ENCODE measurements at regions not wholly inside any gene's neighbourhood (a gene's known extent, or its start where the extent isn't known, plus 50 kb on each side); places are given as distances from the start of the nearest gene placed in this dataset.
"Not testable (repeated sequence)": the region's sequence is repeated elsewhere in the genome, so short reads cannot be mapped to it uniquely, and the experiment has no call there.

- H3K27ac ChIP-seq, result peak overlapping the region; percentile 57
- peak overlapping the region; percentile 62 to 63 for H3K4me3 ChIP-seq (ENCODE audit: low read depth in 1 of 2, low read length in 1 of 2)
- H3K4me1 ChIP-seq (ENCODE audit: control insufficient read depth in 1 of 2, insufficient read depth in 1 of 2, low read depth in 1 of 2, low read length in 1 of 2); H3K9me3 ChIP-seq; H3K36me3 ChIP-seq; H3K27me3 ChIP-seq: not testable (repeated sequence)
These were observed 74.5 kb upstream of the ERV3-1 start for GRCh38 chr7:65080799-65081668.

GRCh38 chr7:65074959-65075358, 68.5 kb upstream of the ERV3-1 start:
- H3K9me3 ChIP-seq; H3K27ac ChIP-seq; H3K27me3 ChIP-seq; H3K4me1 ChIP-seq (ENCODE audit: control insufficient read depth in 1 of 2, insufficient read depth in 1 of 2, low read depth in 1 of 2, low read length in 1 of 2); H3K4me3 ChIP-seq (ENCODE audit: low read depth in 1 of 2, low read length in 1 of 2): not testable (repeated sequence)
- H3K36me3 ChIP-seq, result peaks cover 21% of the 10 kb centered on the region

DNA sequence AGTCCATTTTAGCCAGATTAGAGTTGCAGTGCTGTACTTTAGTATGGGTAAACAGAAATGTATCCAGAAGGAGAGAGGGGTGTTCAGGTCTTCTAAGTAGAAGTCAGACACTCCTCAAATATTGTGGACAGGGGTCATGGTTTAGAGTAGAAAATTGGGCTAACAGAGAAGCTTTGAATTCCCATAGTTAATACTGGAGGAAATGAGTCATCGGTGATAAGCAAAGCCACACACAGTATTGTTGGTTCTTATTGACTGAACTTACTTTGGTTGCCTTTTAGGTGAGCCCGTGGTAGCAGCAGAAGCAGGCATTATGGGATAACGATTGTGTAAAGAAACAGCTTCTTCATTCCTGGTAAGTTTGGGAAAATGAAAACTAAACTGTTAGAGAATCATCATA, 66.7 kb upstream of the ERV3-1 start:
- H3K9me3 ChIP-seq; H3K27ac ChIP-seq; H3K4me3 ChIP-seq (ENCODE audit: low read depth in 1 of 2, low read length in 1 of 2); H3K27me3 ChIP-seq; H3K4me1 ChIP-seq (ENCODE audit: control insufficient read depth in 1 of 2, insufficient read depth in 1 of 2, low read depth in 1 of 2, low read length in 1 of 2): not testable (repeated sequence)
- peaks cover 21% of the 10 kb centered on the region for H3K36me3 ChIP-seq

DNA sequence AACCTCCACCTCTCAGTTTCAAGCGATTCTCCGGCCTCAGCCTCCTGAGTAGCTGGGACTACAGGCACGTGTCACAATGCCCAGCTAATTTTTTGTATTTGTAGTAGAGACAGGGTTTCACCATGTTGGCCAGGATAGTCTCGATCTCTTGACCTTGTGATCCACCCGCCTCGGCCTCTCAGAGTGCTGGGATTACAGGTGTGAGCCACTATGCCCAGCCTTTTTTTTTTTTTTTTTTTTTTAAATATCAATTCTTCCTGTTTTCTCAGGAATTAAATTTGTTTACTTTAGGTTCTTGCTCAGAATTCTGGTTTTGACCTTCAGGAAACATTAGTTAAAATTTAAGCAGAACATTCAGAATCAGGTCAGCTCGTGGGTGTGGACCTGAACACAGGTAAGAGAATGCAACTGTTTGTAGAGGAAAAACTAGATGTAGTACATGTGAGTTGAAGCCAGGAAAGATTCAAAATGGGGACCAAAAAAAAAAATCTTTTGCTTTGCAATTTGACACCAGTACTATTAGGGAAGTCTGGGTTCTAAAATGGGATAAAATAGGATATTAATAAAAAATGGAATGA, 65.5 kb upstream of the ERV3-1 start:
- H3K4me1 ChIP-seq (ENCODE audit: control insufficient read depth in 1 of 2, insufficient read depth in 1 of 2, low read depth in 1 of 2, low read length in 1 of 2), result not testable (repeated sequence)
- H3K36me3 ChIP-seq, result peaks cover 23% of the 10 kb centered on the region

DNA sequence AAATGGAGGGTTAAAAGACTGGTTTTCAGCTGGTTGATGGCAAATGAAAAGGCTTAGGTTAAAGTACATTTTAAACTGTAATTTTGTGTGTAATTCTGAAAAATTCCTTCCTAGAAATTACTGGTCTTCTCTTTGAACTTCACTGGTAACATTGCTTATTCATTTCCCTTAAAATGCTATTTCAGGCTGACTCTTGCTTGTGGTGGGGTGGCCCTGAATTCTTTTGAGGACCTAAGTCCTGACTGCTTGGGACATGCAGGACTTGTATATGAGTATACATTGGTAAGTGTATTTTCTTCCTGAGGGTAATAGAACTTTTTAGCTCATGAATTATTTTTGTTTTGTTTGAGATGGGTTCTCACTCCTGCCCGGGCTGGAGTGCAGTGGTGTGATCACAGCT, 63.0 kb upstream of the ERV3-1 start:
- H3K36me3 ChIP-seq, result peaks cover 28% of the 10 kb centered on the region
- not testable (repeated sequence) for H3K4me3 ChIP-seq (ENCODE audit: low read depth in 1 of 2, low read length in 1 of 2)

More for the DNA sequence above, 65.5 kb upstream of the ERV3-1 start:
- H3K9me3 ChIP-seq; H3K27me3 ChIP-seq; H3K4me3 ChIP-seq (ENCODE audit: low read depth in 1 of 2, low read length in 1 of 2); H3K27ac ChIP-seq: not testable (repeated sequence)

GRCh38 chr7:65062566-65062965, 56.1 kb upstream of the ERV3-1 start:
- H3K4me3 ChIP-seq (ENCODE audit: low read depth in 1 of 2, low read length in 1 of 2); H3K9me3 ChIP-seq; H3K27ac ChIP-seq; H3K4me1 ChIP-seq (ENCODE audit: control insufficient read depth in 1 of 2, insufficient read depth in 1 of 2, low read depth in 1 of 2, low read length in 1 of 2); H3K27me3 ChIP-seq: not testable (repeated sequence)
- H3K36me3 ChIP-seq, result peaks cover 13% of the 10 kb centered on the region

More for the DNA sequence above, 63.0 kb upstream of the ERV3-1 start:
- not testable (repeated sequence) for H3K27me3 ChIP-seq; H3K27ac ChIP-seq; H3K9me3 ChIP-seq; H3K4me1 ChIP-seq (ENCODE audit: control insufficient read depth in 1 of 2, insufficient read depth in 1 of 2, low read depth in 1 of 2, low read length in 1 of 2)

GRCh38 chr7:65059247-65059646, 52.8 kb upstream of the ERV3-1 start:
- not testable (repeated sequence) for H3K9me3 ChIP-seq; H3K4me3 ChIP-seq (ENCODE audit: low read depth in 1 of 2, low read length in 1 of 2); H3K27ac ChIP-seq; H3K27me3 ChIP-seq; H3K4me1 ChIP-seq (ENCODE audit: control insufficient read depth in 1 of 2, insufficient read depth in 1 of 2, low read depth in 1 of 2, low read length in 1 of 2)
- H3K36me3 ChIP-seq, result peaks cover 12% of the 10 kb centered on the region

Data from neutrophil (primary cell).